Thyroid gland (tissue), 4 donors: ENCODE measurements at regions not wholly inside any gene's neighbourhood (a gene's known extent, or its start where the extent isn't known, plus 50 kb on each side); places are given as distances from the start of the nearest gene placed in this dataset.

ENCODE experiments used
- CTCF ChIP-seq, 6 experiments: fragments of 200-600 bp in 3 of 6; fragments of 450-650 bp in 3 of 6; sonication (generic) in 3 of 6; IDR thresholded peaks; one replicate each; pipeline ENCODE4 v1.5.1; 2016 to 2019; ENCODE audit warnings: antibody characterized with exemption in 6 of 6, mild to moderate bottlenecking in 2 of 6, inconsistent platforms in 1 of 6, moderate library complexity in 1 of 6
- POLR2A ChIP-seq, 2 donors: fragments of 450-650 bp; IDR thresholded peaks; one replicate each; pipeline ENCODE4 v1.6.1; 2017; ENCODE audit warnings: antibody characterized with exemption in 2 of 2, mild to moderate bottlenecking in 2 of 2, moderate library complexity in 1 of 2

- no peak for TF ChIP-seq CTCF (IDR thresholded peaks at IDR 0.05)
- no peak for TF ChIP-seq POLR2A (IDR thresholded peaks at IDR 0.05)
Measured at GRCh38 chr5:13536933-13537332, 407.6 kb downstream of the DNAH5 start.
